T-cell (primary cell): ENCODE measurements at regions not wholly inside any gene's neighbourhood (a gene's known extent, or its start where the extent isn't known, plus 50 kb on each side); places are given as distances from the start of the nearest gene placed in this dataset.

Source experiments
- ATAC-seq, 4 experiments: fragments of 200-7000 bp in 3 of 4; fragments of 150-1000 bp in 1 of 4; cut with Tn5 transposase; replicated peaks in 1 of 4; 1 replicate in 3 of 4; 2 replicates in 1 of 4; pipeline ENCODE4 v1.10.0; 2021; ENCODE audit warnings: moderate library complexity in 3 of 4, mild to moderate bottlenecking in 2 of 4, moderate number of reproducible peaks in 1 of 4
- CTCF ChIA-PET, 2 donors: fragments of 300-600 bp; sonication (Branson Sonifier 250); formaldehyde crosslinking; loops; one replicate each; lab custom pipeline; 2022; ENCODE audit warnings: antibody characterized with exemption in 2 of 2; lab: Charles Lee
- POLR2A ChIA-PET, 2 donors: fragments of 300-600 bp; sonication (Branson Sonifier 250); formaldehyde crosslinking; loops; one replicate each; lab custom pipeline; 2022; ENCODE audit warnings: antibody characterized with exemption in 2 of 2; lab: Charles Lee
- DNase-seq, 35 experiments: peaks; one replicate each; pipeline versions ENCODE4 v3.0.0 to v3.0.0-alpha.2; 2013 to 2023
- H3K27ac ChIP-seq: one replicate; pipeline ENCODE4 v1.5.1; 2013; ENCODE audit warnings: low read length
- H3K27me3 ChIP-seq, 2 experiments: replicated peaks in 1 of 2; 1 replicate in 1 of 2; 2 replicates in 1 of 2; pipeline versions ENCODE4 v1.6.1 to v1.7.0; 2013; ENCODE audit warnings: low read length in 1 of 2, mixed read lengths in 1 of 2; ENCODE audit not compliant: control insufficient read depth in 2 of 2, insufficient read depth in 2 of 2; ENCODE audit errors: extremely low read depth in 1 of 2
- H3K36me3 ChIP-seq, 2 donors: 1 replicate in 1 of 2; 2 replicates in 1 of 2; pipeline versions ENCODE4 v1.6.1 to v1.7.0; 2013; ENCODE audit warnings: low read length in 1 of 2; ENCODE audit not compliant: control insufficient read depth in 2 of 2, insufficient read depth in 1 of 2; ENCODE audit errors: extremely low read depth in 1 of 2
- H3K4me1 ChIP-seq, 2 experiments: 1 replicate in 1 of 2; 2 replicates in 1 of 2; pipeline versions ENCODE4 v1.6.1 to v1.7.0; 2013; ENCODE audit warnings: low read length in 2 of 2, mixed read lengths in 1 of 2; ENCODE audit not compliant: insufficient read depth in 2 of 2, control insufficient read depth in 1 of 2; ENCODE audit errors: extremely low read depth in 1 of 2
- H3K4me3 ChIP-seq, 2 donors: 1 replicate in 1 of 2; 2 replicates in 1 of 2; pipeline versions ENCODE4 v1.5.1 to v1.7.0; 2013; ENCODE audit warnings: mild to moderate bottlenecking in 2 of 2, low read length in 1 of 2, moderate library complexity in 1 of 2; ENCODE audit not compliant: control insufficient read depth in 1 of 2; ENCODE audit errors: extremely low read depth in 1 of 2
- H3K9me3 ChIP-seq: 2 replicates; pipeline ENCODE4 v1.7.0; 2013
- H3K27ac Mint-ChIP-seq, 2 donors: one replicate each; pipeline ENCODE4 v1.8.0; 2020 to 2021; ENCODE audit warnings: mild to moderate bottlenecking in 2 of 2, mixed read lengths in 2 of 2
- H3K27me3 Mint-ChIP-seq, 2 donors: one replicate each; pipeline ENCODE4 v1.8.0; 2021 to 2022; ENCODE audit warnings: mixed read lengths in 2 of 2
- H3K36me3 Mint-ChIP-seq: one replicate; pipeline ENCODE4 v1.8.0; 2021; ENCODE audit warnings: mixed read lengths
- H3K4me1 Mint-ChIP-seq, 3 donors: one replicate each; pipeline ENCODE4 v1.8.0; 2020 to 2022; ENCODE audit warnings: mixed read lengths in 3 of 3, mild to moderate bottlenecking in 1 of 3
- H3K4me3 Mint-ChIP-seq, 3 donors: one replicate each; pipeline ENCODE4 v1.8.0; 2020 to 2022; ENCODE audit warnings: mild to moderate bottlenecking in 3 of 3, mixed read lengths in 3 of 3, moderate library complexity in 3 of 3
- H3K9me3 Mint-ChIP-seq, 3 donors: one replicate each; pipeline ENCODE4 v1.8.0; 2020 to 2022; ENCODE audit warnings: mixed read lengths in 3 of 3
- WGBS: methylation state at CpG from one replicate; pipeline ENCODE4 v1.1.5; 2013; ENCODE audit warnings: missing lambda C conversion rate; ENCODE audit not compliant: insufficient coverage; 5-methylcytosine and 5-hydroxymethylcytosine counted together

DNA sequence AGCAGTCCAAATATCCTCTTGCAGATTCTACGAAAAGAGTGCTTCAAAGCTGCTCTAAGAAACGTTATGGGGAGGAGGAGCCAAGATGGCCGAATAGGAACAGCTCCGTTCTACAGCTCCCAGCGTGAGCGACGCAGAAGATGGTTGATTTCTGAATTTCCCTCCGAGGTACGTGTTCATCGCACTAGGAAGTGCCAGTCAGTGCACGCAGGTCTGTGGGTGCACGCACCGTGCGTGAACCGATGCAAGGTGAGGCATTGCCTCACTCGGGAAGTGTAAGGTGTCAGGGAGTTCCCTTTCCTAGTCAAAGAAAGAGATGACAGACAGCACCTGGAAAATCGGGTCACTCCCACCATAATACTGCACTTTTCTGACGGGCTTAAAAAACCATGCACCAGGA is 272.1 kb upstream of the DEFB115 start:
- no peaks in the 10 kb centered on the region for H3K36me3 ChIP-seq
- Mint-ChIP-seq H3K36me3 (no peaks in the 10 kb centered on the region), H3K27me3 (no peaks in the 10 kb centered on the region), H3K4me1 (no peaks in the 10 kb centered on the region), H3K27ac (no peak overlapping the region), H3K4me3 (no peak overlapping the region), H3K9me3 (peaks cover 5 to 43% (median 16%) of the 10 kb centered on the region in 3 donors)
- no peak overlapping the region for H3K27ac ChIP-seq
- DNase-seq (no peak), ATAC-seq (no peak)
- ChIA-PET POLR2A (no interaction called here), CTCF (no interaction called here)
- WGBS: 89% methylated on average over 13 of the region's 18 CpGs
- no peaks in the 10 kb centered on the region for H3K9me3 ChIP-seq
- H3K27me3 ChIP-seq: no peaks in the 10 kb centered on the region
- H3K4me3 ChIP-seq: no peak overlapping the region
- no peaks in the 10 kb centered on the region for H3K4me1 ChIP-seq
